IMR-90 (cell line): ENCODE measurements at regions not wholly inside any gene's neighbourhood (a gene's known extent, or its start where the extent isn't known, plus 50 kb on each side); places are given as distances from the start of the nearest gene placed in this dataset.

ENCODE experiments used
- ATAC-seq: fragments of 200-7000 bp; cut with Tn5 transposase; 2 replicates; pipeline ENCODE4 v1.9.1; 2020; ENCODE audit warnings: low read depth, mild to moderate bottlenecking, moderate library complexity
- BruUV-seq: library from RNA; stranded (reverse); fragments of 400-500 nt; replicated peaks from 2 replicates; lab custom pipeline; 2021; lab: Mats Ljungman, UMichigan
- CTCF ChIA-PET: fragments of 300-600 bp; formaldehyde crosslinking; extraction: SDS; loops from one replicate; lab custom pipeline; 2021; ENCODE audit warnings: antibody characterized with exemption; lab: Yijun Ruan, JAX
- POLR2A ChIA-PET: fragments of 300-600 bp; sonication (Branson Sonifier 250); formaldehyde crosslinking; loops from one replicate; lab custom pipeline; 2022; ENCODE audit warnings: antibody characterized with exemption; ENCODE audit not compliant: unreplicated experiment; lab: Charles Lee
- DNase-seq: peaks from one replicate; pipeline ENCODE4 v3.0.0; 2013
- H2AFZ ChIP-seq: replicated peaks from 2 replicates; pipeline ENCODE3; 2013; ENCODE audit warnings: low read length, mild to moderate bottlenecking; ENCODE audit not compliant: poor library complexity
- H2AK5ac ChIP-seq: 2 replicates; pipeline ENCODE4 v1.6.1; 2013; ENCODE audit warnings: low read depth, low read length, inconsistent platforms
- H2AK9ac ChIP-seq: replicated peaks from 2 replicates; pipeline ENCODE3; 2013; ENCODE audit warnings: mild to moderate bottlenecking, low read depth, low read length, moderate library complexity; ENCODE audit not compliant: poor library complexity
- H2BK120ac ChIP-seq: 2 replicates; pipeline ENCODE4 v1.6.1; 2013; ENCODE audit warnings: low read depth, low read length, inconsistent platforms
- H2BK15ac ChIP-seq: 3 replicates; pipeline ENCODE4 v1.6.1; 2013; ENCODE audit warnings: low read depth, low read length, inconsistent platforms
- H2BK20ac ChIP-seq: 2 replicates; pipeline ENCODE4 v1.6.1; 2013; ENCODE audit warnings: low read depth, mild to moderate bottlenecking, inconsistent platforms, low read length, moderate library complexity
- H2BK5ac ChIP-seq: 2 replicates; pipeline ENCODE4 v1.6.1; 2013; ENCODE audit warnings: mild to moderate bottlenecking, low read depth, low read length, inconsistent platforms; ENCODE audit not compliant: poor library complexity, severe bottlenecking
- H3K14ac ChIP-seq: replicated peaks from 2 replicates; pipeline ENCODE4 v1.6.1; 2013; ENCODE audit warnings: low read depth, low read length, inconsistent platforms
- H3K18ac ChIP-seq: 2 replicates; pipeline ENCODE4 v1.6.1; 2013; ENCODE audit warnings: low read depth, low read length, control low read depth
- H3K23ac ChIP-seq: 2 replicates; pipeline ENCODE4 v1.6.1; 2013; ENCODE audit warnings: low read depth, low read length, inconsistent platforms
- H3K27ac ChIP-seq: 2 replicates; pipeline ENCODE4 v1.5.1; 2013; ENCODE audit warnings: mild to moderate bottlenecking, control low read depth, low read length; ENCODE audit not compliant: insufficient read depth
- H3K27me3 ChIP-seq: 2 replicates; pipeline ENCODE4 v1.6.1; 2013; ENCODE audit warnings: low read length; ENCODE audit not compliant: control insufficient read depth, insufficient read depth
- H3K36me3 ChIP-seq: 2 replicates; pipeline ENCODE4 v1.6.1; 2013; ENCODE audit warnings: low read length, mixed read lengths; ENCODE audit not compliant: control insufficient read depth, insufficient read depth
- H3K4ac ChIP-seq: 2 replicates; pipeline ENCODE4 v1.6.1; 2013; ENCODE audit warnings: low read depth, low read length, inconsistent platforms
- H3K4me1 ChIP-seq: 2 replicates; pipeline ENCODE4 v1.6.1; 2013; ENCODE audit warnings: low read length, mixed read lengths; ENCODE audit not compliant: control insufficient read depth, insufficient read depth
- H3K4me2 ChIP-seq: 2 replicates; pipeline ENCODE4 v1.6.1; 2013; ENCODE audit warnings: low read depth, mild to moderate bottlenecking, control low read depth, low read length, moderate library complexity
- H3K4me3 ChIP-seq: 2 replicates; pipeline ENCODE4 v1.5.1; 2013; ENCODE audit warnings: low read depth, mild to moderate bottlenecking, control low read depth, low read length, moderate library complexity; ENCODE audit not compliant: insufficient read depth
- H3K56ac ChIP-seq: 2 replicates; pipeline ENCODE4 v1.6.1; 2013; ENCODE audit warnings: low read length, inconsistent platforms; ENCODE audit not compliant: insufficient read depth; ENCODE audit errors: extremely low read depth
- H3K79me1 ChIP-seq, 2 experiments: 2 replicates each; pipeline ENCODE4 v1.6.1; 2013; ENCODE audit warnings: low read length in 2 of 2, inconsistent platforms in 1 of 2, low read depth in 1 of 2
- H3K9ac ChIP-seq: 2 replicates; pipeline ENCODE4 v1.6.1; 2013; ENCODE audit warnings: low read depth, low read length, control low read depth
- H3K9me1 ChIP-seq: 2 replicates; pipeline ENCODE4 v1.6.1; 2013; ENCODE audit warnings: low read length, inconsistent platforms; ENCODE audit not compliant: insufficient read depth
- H3K9me3 ChIP-seq: 2 replicates; pipeline ENCODE4 v1.6.1; 2013; ENCODE audit warnings: low read length; ENCODE audit not compliant: control insufficient read depth, insufficient read depth
- H4K20me1 ChIP-seq: 2 replicates; pipeline ENCODE4 v1.6.1; 2013; ENCODE audit warnings: low read length, inconsistent platforms; ENCODE audit not compliant: insufficient read depth
- H4K5ac ChIP-seq: 2 replicates; pipeline ENCODE4 v1.6.1; 2013; ENCODE audit warnings: mild to moderate bottlenecking, low read depth, low read length, control low read depth
- H4K8ac ChIP-seq, 2 experiments: 2 replicates each; pipeline ENCODE4 v1.6.1; 2013; ENCODE audit warnings: low read depth in 2 of 2, low read length in 2 of 2, control low read depth in 1 of 2, inconsistent platforms in 1 of 2
- H4K91ac ChIP-seq: 2 replicates; pipeline ENCODE4 v1.6.1; 2013; ENCODE audit warnings: low read depth, low read length, inconsistent platforms; ENCODE audit not compliant: insufficient read depth
- BHLHE40 ChIP-seq: fragments of 150-350 bp; IDR thresholded peaks from 2 replicates; pipeline ENCODE4 v1.6.1; 2016; ENCODE audit warnings: mild to moderate bottlenecking, low read depth, low read length
- CEBPB ChIP-seq: IDR thresholded peaks from 2 replicates; pipeline ENCODE4 v1.6.1; 2012; ENCODE audit warnings: low read depth, low read length, improper control_type of control experiment
- CHD1 ChIP-seq: IDR thresholded peaks from 2 replicates; pipeline ENCODE4 v1.6.1; 2012; ENCODE audit warnings: low read depth, low read length, improper control_type of control experiment
- CTCF ChIP-seq: conservative IDR thresholded peaks from 2 replicates; pipeline ENCODE4 v1.5.1; 2012; ENCODE audit warnings: mild to moderate bottlenecking, low read depth, low read length, improper control_type of control experiment
- FOS ChIP-seq: fragments of 150-350 bp; IDR thresholded peaks from 2 replicates; pipeline ENCODE4 v1.6.1; 2016; ENCODE audit warnings: low read depth, low read length
- MAFK ChIP-seq: IDR thresholded peaks from 2 replicates; pipeline ENCODE4 v1.6.1; 2012; ENCODE audit warnings: low read depth, low read length, improper control_type of control experiment
- MAZ ChIP-seq: IDR thresholded peaks from 2 replicates; pipeline ENCODE4 v1.6.1; 2012; ENCODE audit warnings: low read depth, mild to moderate bottlenecking, low read length, improper control_type of control experiment, moderate library complexity, borderline replicate concordance
- MXI1 ChIP-seq: IDR thresholded peaks from 2 replicates; pipeline ENCODE4 v1.6.1; 2012; ENCODE audit warnings: low read depth, mild to moderate bottlenecking, low read length, moderate library complexity, borderline replicate concordance
- NFE2L2 ChIP-seq: fragments of 150-350 bp; IDR thresholded peaks from 2 replicates; pipeline ENCODE4 v1.6.1; 2016; ENCODE audit warnings: low read depth, mild to moderate bottlenecking, low read length
- RAD21 ChIP-seq: IDR thresholded peaks from 2 replicates; pipeline ENCODE4 v1.6.1; 2012; ENCODE audit warnings: low read length, improper control_type of control experiment
- RCOR1 ChIP-seq: IDR thresholded peaks from 2 replicates; pipeline ENCODE4 v1.6.1; 2012; ENCODE audit warnings: mild to moderate bottlenecking, low read length, improper control_type of control experiment; ENCODE audit not compliant: insufficient replicate concordance
- RFX5 ChIP-seq: IDR thresholded peaks from 2 replicates; pipeline ENCODE4 v1.8.0; 2012; ENCODE audit warnings: low read depth, mild to moderate bottlenecking, low read length, moderate library complexity
- WGBS, 2 experiments: methylation state at CpG; one replicate each; pipeline versions ENCODE4 v1.1.5 to v1.1.7; 2013; ENCODE audit warnings: missing lambda C conversion rate in 2 of 2; ENCODE audit not compliant: insufficient read length in 1 of 2; ENCODE audit errors: extremely low coverage in 2 of 2; 5-methylcytosine and 5-hydroxymethylcytosine counted together
- dilution Hi-C: fragments of 300-500 bp; cut with HindIII; formaldehyde crosslinking; loops from one replicate; pipeline ENCODE4 v1.14.3; 2018; ENCODE audit warnings: low sequenced_read_pairs; ENCODE audit not compliant: unreplicated experiment
- in situ Hi-C: fragments of 300-500 bp; cut with MboI; formaldehyde crosslinking; loops from 3 replicates; pipeline ENCODE4 v1.14.3; 2019; ENCODE audit warnings: low sequenced_read_pairs, inconsistent platforms, mixed read lengths
- intact Hi-C: fragments of 100-400 bp; cut with micrococcal nuclease; formaldehyde crosslinking; loops from 2 replicates; pipeline ENCODE4 v1.10.0; 2022
- TF ChIP-seq, protein P1 (sequence below): fragments of 150-350 bp; IDR thresholded peaks from 2 replicates; pipeline ENCODE4 v1.6.1; 2016; ENCODE audit warnings: low read depth, mild to moderate bottlenecking, low read length, moderate library complexity, borderline replicate concordance

- ATAC-seq, result no peak
- intact Hi-C loops, result no loop called here
- TF ChIP-seq FOS, result no peak
- TF ChIP-seq MAFK, result no peak
- no peak for TF ChIP-seq NFE2L2
- TF ChIP-seq CEBPB, result no peak
- no peak for TF ChIP-seq CTCF
- no peak for TF ChIP-seq RCOR1
- TF ChIP-seq RFX5, result no peak
- no peak for TF ChIP-seq MXI1
- TF ChIP-seq, protein P1, sequence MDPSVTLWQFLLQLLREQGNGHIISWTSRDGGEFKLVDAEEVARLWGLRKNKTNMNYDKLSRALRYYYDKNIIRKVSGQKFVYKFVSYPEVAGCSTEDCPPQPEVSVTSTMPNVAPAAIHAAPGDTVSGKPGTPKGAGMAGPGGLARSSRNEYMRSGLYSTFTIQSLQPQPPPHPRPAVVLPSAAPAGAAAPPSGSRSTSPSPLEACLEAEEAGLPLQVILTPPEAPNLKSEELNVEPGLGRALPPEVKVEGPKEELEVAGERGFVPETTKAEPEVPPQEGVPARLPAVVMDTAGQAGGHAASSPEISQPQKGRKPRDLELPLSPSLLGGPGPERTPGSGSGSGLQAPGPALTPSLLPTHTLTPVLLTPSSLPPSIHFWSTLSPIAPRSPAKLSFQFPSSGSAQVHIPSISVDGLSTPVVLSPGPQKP, result no peak
- no peak for TF ChIP-seq RAD21
- no peak for TF ChIP-seq MAZ
- TF ChIP-seq BHLHE40, result no peak
- no peak for TF ChIP-seq CHD1
These were observed 57.2 kb upstream of the BEGAIN start for GRCh38 chr14:100644383-100644782.

More at GRCh38 chr14:100644383-100644782, 57.2 kb upstream of the BEGAIN start:
- Histone ChIP-seq H4K5ac (no peak overlapping the region), H3K14ac (no peak overlapping the region), H3K18ac (no peak overlapping the region), H4K91ac (no peak overlapping the region), H3K9ac (no peak overlapping the region), H2AK5ac (no peak overlapping the region), H3K36me3 (no peaks in the 10 kb centered on the region), H4K8ac (no peak overlapping the region), H2AFZ (no peak overlapping the region), H2BK15ac (no peak overlapping the region), H2BK5ac (no peak overlapping the region), H3K4me2 (no peak overlapping the region), H2BK20ac (no peak overlapping the region), H3K9me3 (peaks cover 2% of the 10 kb centered on the region; the same call in 1 of the 2 replicates), H3K4ac (no peak overlapping the region), H3K56ac (no peak overlapping the region), H3K27me3 (peaks cover 21% of the 10 kb centered on the region), H3K27ac (no peak overlapping the region), H3K23ac (no peak overlapping the region), H3K4me1 (peaks cover 6% of the 10 kb centered on the region; the same call in 1 of the 2 replicates), H2BK120ac (no peak overlapping the region), H3K9me1 (no peaks in the 10 kb centered on the region), H3K4me3 (no peak overlapping the region), H4K20me1 (no peaks in the 10 kb centered on the region), H3K79me1 (no peaks in the 10 kb centered on the region), H2AK9ac (no peak overlapping the region)
- CTCF ChIA-PET, result interaction anchor here (0.6 to 3.0 kb wide), 3 partner anchors 204 to 974 kb away, joined by 4 to 26 read pairs (median 15); no protein-coding TSS in a partner anchor
- WGBS, 2 experiments, result 79% methylated on average over 6 of the region's 6 CpGs; no CpG with 5 or more reads in 1 of the 2 experiments
- BruUV-seq, result no TSS peak
- no peak for DNase-seq
- in situ Hi-C loops (loop anchor here (10.0 kb wide), 1 partner anchor 230 kb away; no protein-coding TSS in a partner anchor), dilution Hi-C loops (no loop called here)
- POLR2A ChIA-PET, result no interaction called here
